ENCODE measurements at regions not wholly inside any gene's neighbourhood (a gene's known extent, or its start where the extent isn't known, plus 50 kb on each side); places are given as distances from the start of the nearest gene placed in this dataset.

DNA sequence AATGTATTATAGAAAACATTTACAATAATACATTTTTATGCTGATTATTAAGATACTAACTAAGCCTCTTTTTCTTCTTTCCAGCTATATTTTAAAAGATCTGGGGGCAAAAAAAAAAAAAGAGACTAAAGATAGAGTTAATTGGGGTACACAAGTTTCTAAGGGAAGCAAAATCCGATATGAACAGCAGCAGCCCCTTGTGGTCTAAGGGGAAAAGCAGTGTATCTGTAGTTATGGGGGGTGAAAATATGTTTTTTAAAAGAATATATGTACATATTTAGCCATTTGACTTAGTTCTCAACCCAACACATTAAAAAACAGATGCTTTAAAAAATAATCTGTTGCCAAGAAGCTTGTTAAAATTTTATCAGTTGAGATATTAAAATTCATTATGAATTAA lies 134.3 kb upstream of the POU5F2 start:
- TF ChIP-seq, protein P1, sequence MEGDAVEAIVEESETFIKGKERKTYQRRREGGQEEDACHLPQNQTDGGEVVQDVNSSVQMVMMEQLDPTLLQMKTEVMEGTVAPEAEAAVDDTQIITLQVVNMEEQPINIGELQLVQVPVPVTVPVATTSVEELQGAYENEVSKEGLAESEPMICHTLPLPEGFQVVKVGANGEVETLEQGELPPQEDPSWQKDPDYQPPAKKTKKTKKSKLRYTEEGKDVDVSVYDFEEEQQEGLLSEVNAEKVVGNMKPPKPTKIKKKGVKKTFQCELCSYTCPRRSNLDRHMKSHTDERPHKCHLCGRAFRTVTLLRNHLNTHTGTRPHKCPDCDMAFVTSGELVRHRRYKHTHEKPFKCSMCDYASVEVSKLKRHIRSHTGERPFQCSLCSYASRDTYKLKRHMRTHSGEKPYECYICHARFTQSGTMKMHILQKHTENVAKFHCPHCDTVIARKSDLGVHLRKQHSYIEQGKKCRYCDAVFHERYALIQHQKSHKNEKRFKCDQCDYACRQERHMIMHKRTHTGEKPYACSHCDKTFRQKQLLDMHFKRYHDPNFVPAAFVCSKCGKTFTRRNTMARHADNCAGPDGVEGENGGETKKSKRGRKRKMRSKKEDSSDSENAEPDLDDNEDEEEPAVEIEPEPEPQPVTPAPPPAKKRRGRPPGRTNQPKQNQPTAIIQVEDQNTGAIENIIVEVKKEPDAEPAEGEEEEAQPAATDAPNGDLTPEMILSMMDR (IDR thresholded peaks at IDR 0.05): no peak
- TF ChIP-seq POLR2A (IDR thresholded peaks at IDR 0.05) (no peak), POLR2AphosphoS5 (IDR thresholded peaks at IDR 0.05) (no peak)
